ACHN (cell line): ENCODE measurements at regions not wholly inside any gene's neighbourhood (a gene's known extent, or its start where the extent isn't known, plus 50 kb on each side); places are given as distances from the start of the nearest gene placed in this dataset.
"Not testable (repeated sequence)": the region's sequence is repeated elsewhere in the genome, so short reads cannot be mapped to it uniquely, and the experiment has no call there.

Experiments used
- DNase-seq: peaks from one replicate; pipeline ENCODE4 v3.0.0-alpha.2; 2015
- in situ Hi-C: cut with HindIII; loops from 2 replicates; pipeline ENCODE4 v1.10.0; 2017; ENCODE audit warnings: low sequenced_read_pairs, low pct_ligation_motif_present, low pct_unique_long_range_greater_than_20kb

GRCh38 chr5:135731034-135731433 is 103.4 kb upstream of the SLC25A48 start:
- in situ Hi-C loops, result loop anchor here (25.0 kb wide), 2 partner anchors 169 to 269 kb away; partner anchors contain the start of gene TIFAB
- DNase-seq, result not testable (repeated sequence)

GRCh38 chr5:135730161-135730560 is 104.3 kb upstream of the SLC25A48 start:
- not testable (repeated sequence) for DNase-seq
- in situ Hi-C loops, result loop anchor here (25.0 kb wide), 2 partner anchors 168 to 268 kb away; partner anchors contain the start of gene TIFAB

DNA sequence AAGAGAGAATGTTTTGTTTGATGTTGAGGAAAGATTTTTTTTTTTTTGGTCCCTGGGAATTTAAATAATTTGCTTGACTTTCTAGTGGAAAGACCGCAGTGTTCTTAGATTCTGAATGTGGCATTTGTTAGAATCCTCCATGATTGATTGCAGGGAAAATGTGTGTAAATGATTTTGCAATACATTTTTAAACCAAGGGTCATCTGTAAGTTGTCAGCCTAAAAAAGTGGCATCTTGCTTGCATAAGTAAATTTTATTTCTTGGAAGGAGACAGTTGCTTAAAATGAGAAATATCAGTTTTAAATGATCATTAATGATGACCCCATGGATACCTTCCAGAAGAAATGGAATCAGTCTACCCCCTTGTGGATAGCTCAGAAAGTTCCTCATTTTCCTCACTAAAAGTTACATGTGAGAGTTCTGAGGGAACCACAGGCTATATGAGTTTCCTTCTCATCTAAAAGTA is 105.1 kb upstream of the SLC25A48 start:
- in situ Hi-C loops, result loop anchor here (25.0 kb wide), 2 partner anchors 167 to 267 kb away; partner anchors contain the start of gene TIFAB
- DNase-seq, result peak; percentile 34

GRCh38 chr5:135724617-135725016 is 109.8 kb upstream of the SLC25A48 start:
- no peak for DNase-seq
- in situ Hi-C loops, result loop anchor here (25.0 kb wide), 2 partner anchors 162 to 262 kb away; partner anchors contain the start of gene TIFAB

DNA sequence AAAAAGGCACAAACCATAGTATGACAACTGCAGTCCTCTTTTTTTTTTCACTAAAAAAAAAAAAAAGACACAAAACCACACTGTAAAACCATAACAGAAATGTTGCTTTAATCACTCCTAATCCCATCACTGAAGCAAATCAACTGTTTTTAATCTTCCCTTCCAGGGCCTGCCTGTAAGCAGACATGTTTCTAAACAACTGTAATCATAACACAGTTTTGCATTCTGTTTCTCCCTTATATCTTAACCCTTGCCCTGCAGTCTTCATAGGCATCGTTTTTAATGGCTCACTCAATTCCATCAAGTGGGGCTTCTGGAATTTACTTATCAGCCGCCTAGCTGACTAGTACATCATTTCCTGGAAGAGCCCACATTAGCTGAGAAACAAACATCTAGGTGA is 111.0 kb upstream of the SLC25A48 start:
- in situ Hi-C loops, result no loop called here
- DNase-seq, result no peak

- no peak for DNase-seq
- in situ Hi-C loops, result no loop called here
These were observed 112.8 kb upstream of the SLC25A48 start for GRCh38 chr5:135721548-135722090.

GRCh38 chr5:135720191-135720590 is 114.3 kb upstream of the SLC25A48 start:
- in situ Hi-C loops, result no loop called here
- no peak for DNase-seq

GRCh38 chr5:135719428-135720063 is 114.9 kb upstream of the SLC25A48 start:
- no peak for DNase-seq
- in situ Hi-C loops, result no loop called here

DNA sequence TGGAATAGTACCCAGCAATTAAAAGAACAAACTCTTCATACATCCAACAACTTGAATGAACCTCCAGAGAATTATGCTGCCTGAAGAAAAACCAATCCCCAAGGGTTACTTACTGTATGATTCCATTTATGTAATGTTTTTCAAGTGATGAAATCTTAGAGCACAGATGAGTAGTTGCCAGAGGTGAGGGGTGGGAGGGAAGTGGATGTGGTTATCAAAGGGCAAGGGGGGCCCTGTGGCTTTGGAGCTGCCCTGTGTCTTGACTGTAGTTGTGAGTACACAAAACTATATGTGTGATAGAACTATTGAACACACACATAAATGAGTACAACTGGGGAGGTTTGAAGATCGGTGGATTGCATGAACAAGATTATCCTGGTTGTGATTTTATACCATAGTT is 115.8 kb upstream of the SLC25A48 start:
- in situ Hi-C loops, result no loop called here
- DNase-seq, result no peak

DNA sequence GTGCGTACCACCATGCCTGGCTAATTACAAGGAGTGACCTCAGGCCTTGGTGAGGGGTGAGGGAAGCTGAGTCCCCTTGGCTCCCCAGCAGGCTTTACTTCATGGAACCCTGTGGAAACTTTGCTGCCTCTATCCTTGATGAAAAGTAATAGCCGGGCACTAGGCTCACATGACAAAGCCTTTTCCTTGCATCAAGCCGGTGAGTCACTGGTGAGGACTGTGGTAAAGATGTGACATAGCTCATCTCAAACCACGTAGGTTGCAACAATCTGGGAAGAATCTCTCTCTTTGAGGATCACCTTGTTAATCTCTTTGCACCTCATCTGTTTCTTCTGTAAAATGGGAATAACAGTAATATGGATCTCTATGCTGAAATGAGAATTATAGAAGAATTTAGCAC is 116.3 kb upstream of the SLC25A48 start:
- in situ Hi-C loops, result no loop called here
- DNase-seq, result peak; percentile 23

DNA sequence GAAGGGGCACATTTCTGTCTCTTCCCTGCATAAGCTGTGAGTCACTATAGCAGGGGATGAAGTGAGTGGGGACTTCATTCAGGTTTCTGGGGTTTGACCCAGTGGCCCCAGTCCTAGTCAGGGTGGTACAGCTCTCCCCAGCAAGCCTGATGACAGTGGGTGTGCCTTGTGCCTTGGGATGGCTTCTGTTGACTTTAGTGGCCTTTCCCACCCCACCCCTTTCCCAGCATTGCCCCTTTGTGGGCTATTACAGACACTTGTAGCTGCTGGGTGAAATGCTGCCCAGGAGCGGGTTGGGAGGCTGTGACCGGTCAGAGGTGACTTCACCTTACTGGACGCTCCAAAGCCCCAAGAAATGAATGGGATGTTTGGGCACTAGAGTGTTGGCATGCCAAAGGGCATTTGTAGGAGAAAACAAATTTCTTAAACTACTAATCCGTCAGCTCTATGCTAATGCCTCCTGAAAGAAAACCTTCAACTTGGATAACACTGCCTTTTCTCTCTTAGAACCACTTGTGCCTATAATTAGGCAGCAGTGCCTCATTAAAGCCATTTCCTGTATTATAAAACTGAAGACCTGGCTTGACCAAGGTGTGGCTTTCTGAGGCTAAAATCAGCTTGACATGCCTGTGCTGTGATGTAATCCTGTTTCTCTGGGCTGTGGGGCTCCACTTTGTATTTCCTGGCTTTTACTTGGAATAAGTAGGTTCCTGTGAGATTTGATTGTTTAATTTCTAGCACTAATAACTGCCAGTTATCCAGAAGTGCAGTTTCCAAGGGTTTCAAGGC is 119.0 kb upstream of the SLC25A48 start:
- in situ Hi-C loops, result no loop called here
- DNase-seq, result no peak

DNA sequence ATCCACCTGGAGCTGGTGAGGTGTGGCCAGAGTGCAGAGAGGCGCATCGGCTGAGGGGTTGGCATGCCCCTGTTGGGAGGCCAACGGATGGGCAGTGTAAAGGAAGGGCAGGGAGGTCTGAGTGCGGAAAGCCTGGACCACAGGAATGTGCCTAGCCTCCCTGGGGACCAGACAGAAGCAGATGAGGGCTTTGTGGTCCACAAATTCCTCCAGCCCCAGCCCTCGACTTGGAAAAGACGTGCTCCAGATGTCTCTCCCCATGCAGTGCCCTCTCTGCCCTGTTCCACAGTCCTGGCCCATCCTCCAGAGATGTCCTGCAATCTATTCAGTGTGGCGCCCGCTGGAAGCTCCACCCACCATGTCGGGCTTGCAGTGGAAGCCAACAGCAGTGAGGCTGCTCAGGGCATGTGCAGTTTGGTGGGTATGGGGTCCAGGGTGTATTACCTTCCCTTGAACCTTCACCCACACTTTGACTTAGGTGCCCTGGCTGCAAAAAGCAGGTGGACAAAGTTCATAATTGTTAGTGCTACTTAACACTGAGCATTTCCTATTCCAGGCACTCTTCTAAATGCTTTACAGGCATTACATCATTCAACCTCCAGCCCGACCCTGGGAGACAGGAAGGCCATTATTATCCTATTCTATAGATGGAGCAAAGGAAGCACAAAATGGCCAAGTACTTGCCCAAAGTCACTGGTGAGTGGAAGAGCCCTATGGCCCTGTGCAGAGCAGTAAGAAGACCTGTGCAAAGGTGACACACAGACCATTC is 120.2 kb upstream of the SLC25A48 start:
- in situ Hi-C loops, result no loop called here
- DNase-seq, result no peak

DNA sequence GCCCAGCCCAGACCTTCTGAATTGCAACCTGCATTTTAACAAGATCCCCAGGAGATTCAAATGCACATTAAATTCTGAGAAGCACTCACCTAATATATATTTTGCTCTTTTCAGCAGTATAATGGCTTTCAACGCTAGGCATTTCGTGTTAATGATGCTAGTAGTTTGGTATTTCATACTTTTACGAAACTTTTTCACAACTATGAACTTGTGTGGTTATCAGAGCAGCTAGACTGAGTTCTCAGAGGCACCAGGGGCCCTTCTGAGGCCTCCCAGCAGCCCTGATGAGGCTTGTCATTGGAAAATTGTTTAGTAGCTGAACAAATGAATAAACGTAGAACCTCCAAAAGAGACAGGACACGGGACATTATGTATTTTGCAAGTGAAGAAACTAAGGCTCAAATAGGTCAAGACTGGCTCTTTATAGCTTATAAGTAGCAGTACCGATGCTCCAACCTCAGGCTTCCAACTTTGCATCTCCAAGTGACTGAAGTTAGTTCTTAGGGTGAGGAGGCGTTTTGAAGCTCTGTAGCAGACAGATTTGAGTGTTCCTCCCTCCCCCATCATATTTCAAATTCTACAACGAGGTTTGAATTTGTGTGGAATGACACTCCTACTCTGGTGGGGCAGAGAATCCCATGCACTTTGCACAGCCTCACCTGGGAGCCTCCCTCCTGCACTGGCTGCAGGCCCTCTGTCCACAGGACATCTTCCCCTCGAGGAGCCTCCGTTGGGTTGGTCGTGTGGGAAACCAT is 121.1 kb upstream of the SLC25A48 start:
- no peak for DNase-seq
- in situ Hi-C loops, result no loop called here

DNA sequence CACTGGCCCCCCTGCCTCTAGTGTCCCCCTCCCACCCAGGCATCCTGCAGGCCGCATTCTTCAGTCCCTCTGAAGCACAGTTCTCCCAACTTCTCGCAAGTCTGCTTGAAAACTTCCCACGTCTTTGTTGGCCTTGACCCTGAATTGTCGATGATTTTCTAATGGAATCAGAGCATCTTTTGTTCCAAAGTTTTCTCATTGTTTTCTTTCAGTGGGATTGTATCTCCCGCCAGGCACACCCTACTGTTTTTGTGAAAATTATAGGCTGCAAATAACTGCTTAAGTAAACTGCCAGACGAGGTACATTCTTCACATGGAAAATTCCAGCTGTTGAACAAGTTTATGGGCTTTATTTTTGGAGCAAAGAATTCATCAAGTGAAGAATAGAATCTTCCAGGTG is 122.6 kb upstream of the SLC25A48 start:
- DNase-seq, result no peak
- in situ Hi-C loops, result no loop called here

- no peak for DNase-seq
- in situ Hi-C loops, result no loop called here
These were observed 124.3 kb upstream of the SLC25A48 start for GRCh38 chr5:135710045-135710675.

GRCh38 chr5:135709208-135709575 is 125.3 kb upstream of the SLC25A48 start:
- in situ Hi-C loops, result no loop called here
- no peak for DNase-seq

DNA sequence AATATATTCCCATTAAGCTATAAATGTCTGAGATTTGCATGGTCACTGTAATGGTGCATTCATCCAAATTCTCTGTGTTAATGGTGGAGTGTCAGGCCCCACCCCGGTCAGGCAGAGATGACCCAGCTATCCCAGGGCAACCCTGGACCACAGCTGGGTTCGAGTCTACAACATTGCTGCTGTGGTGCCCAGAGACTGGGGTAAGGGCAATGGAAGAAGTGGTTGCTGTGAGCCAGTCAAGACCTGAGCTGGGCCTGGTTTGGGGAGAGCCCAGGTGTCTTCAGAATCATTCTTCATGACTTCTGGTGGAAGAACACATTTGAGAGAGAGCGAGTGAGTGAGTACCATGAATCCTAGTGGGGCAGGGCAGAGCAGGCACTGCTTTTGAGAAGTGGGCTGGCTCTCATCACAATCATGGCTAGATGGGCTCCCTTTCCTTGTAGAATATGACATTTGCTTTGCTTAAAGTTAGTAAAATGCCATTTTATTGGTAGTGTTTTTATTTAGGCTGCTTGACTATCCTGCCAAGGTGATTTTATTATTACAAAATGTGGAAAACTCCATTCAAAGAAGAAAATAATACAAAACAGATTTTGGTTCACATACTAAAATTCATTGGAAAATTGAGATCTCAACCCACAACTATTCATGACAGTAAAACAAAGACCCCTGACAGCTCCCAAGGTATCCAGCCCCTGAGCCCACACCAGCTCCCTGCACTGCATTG is 125.8 kb upstream of the SLC25A48 start:
- in situ Hi-C loops, result no loop called here
- DNase-seq, result no peak
